ENCODE measurements at regions not wholly inside any gene's neighbourhood (a gene's known extent, or its start where the extent isn't known, plus 50 kb on each side); places are given as distances from the start of the nearest gene placed in this dataset.

DNA sequence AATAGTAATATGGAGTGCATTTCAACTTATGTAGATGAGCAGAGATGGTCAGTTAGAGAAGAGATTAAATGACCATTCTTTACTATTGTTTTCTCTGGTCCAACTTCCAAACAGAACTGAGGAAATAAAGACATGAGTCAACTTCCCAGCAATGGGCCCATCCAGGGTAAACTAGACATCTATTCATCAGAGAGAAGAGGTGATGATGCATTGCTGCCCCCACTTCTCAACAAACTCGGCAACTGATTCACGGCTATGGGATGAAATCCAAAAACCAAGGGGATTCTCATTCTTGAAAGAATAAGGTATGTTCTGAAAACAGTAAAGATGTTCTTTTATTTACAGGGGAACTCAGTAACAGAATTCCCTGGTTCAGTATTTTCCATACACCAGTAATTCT, 190.7 kb downstream of the RDH14 start:
- Histone ChIP-seq H3K27ac (no peak overlapping the region), H3K9me3 (no peaks in the 10 kb centered on the region), H3K36me3 (no peaks in the 10 kb centered on the region), H3K27me3 (no peaks in the 10 kb centered on the region), H3K4me3 (no peak overlapping the region), H3K4me1 (no peaks in the 10 kb centered on the region)
- TF ChIP-seq, protein P1, sequence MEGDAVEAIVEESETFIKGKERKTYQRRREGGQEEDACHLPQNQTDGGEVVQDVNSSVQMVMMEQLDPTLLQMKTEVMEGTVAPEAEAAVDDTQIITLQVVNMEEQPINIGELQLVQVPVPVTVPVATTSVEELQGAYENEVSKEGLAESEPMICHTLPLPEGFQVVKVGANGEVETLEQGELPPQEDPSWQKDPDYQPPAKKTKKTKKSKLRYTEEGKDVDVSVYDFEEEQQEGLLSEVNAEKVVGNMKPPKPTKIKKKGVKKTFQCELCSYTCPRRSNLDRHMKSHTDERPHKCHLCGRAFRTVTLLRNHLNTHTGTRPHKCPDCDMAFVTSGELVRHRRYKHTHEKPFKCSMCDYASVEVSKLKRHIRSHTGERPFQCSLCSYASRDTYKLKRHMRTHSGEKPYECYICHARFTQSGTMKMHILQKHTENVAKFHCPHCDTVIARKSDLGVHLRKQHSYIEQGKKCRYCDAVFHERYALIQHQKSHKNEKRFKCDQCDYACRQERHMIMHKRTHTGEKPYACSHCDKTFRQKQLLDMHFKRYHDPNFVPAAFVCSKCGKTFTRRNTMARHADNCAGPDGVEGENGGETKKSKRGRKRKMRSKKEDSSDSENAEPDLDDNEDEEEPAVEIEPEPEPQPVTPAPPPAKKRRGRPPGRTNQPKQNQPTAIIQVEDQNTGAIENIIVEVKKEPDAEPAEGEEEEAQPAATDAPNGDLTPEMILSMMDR (IDR thresholded peaks at IDR 0.05), result no peak
- no peak for TF ChIP-seq POLR2A (IDR thresholded peaks at IDR 0.05)
- intact Hi-C loops (cut with DNase I; ENCODE audit: low total_unique reads), result no loop called here
- DNase-seq, result no peak

DNA sequence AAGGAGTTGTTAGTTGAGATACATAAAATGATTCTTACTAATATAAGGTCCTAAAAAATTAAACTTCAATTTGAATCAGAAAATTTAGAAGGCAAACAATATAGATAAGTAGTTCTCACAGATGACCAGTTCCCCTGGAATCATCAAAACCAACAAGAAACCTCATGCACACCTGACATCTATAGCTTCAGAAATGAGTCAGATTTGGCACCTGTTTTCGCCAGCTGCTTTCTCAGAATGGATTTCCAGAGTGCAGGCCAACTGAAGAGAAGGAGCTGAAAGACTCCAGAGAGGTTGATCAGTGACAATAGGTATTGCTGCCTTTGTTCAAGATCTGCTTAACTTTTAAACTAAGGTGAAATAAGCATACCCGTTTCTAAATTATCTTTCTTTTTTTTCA, 192.4 kb downstream of the RDH14 start:
- TF ChIP-seq, protein P1 (IDR thresholded peaks at IDR 0.05), result no peak
- TF ChIP-seq POLR2A (IDR thresholded peaks at IDR 0.05), result no peak
- Histone ChIP-seq H3K36me3 (no peaks in the 10 kb centered on the region), H3K27me3 (no peaks in the 10 kb centered on the region), H3K4me1 (no peaks in the 10 kb centered on the region), H3K27ac (no peak overlapping the region), H3K4me3 (no peak overlapping the region), H3K9me3 (no peaks in the 10 kb centered on the region)
- no peak for DNase-seq
- intact Hi-C loops (cut with DNase I; ENCODE audit: low total_unique reads), result no loop called here

DNA sequence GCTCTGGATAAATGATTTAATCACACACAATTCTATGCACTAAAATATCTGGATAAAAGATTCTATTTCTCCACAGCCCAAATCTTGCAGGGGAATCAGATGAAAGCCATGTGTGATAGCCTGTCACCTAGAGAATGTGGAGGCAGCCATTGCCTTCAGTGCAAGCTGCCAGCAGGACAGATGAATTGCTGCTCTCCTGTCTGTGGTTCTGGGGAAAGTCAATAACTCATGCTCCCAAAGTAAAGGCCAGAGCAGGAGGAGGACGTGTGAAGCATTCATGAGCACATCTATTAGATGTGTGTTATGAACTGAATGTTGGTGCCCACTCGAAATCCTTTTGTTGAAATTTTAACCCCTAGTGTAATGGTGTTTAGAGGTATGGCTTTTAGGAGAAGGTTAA, 195.1 kb downstream of the RDH14 start:
- TF ChIP-seq, protein P1 (IDR thresholded peaks at IDR 0.05), result no peak
- intact Hi-C loops (cut with DNase I; ENCODE audit: low total_unique reads), result no loop called here
- Histone ChIP-seq H3K27ac (no peak overlapping the region), H3K27me3 (no peaks in the 10 kb centered on the region), H3K4me3 (no peak overlapping the region), H3K9me3 (no peaks in the 10 kb centered on the region), H3K4me1 (no peaks in the 10 kb centered on the region), H3K36me3 (no peaks in the 10 kb centered on the region)
- no peak for DNase-seq

DNA sequence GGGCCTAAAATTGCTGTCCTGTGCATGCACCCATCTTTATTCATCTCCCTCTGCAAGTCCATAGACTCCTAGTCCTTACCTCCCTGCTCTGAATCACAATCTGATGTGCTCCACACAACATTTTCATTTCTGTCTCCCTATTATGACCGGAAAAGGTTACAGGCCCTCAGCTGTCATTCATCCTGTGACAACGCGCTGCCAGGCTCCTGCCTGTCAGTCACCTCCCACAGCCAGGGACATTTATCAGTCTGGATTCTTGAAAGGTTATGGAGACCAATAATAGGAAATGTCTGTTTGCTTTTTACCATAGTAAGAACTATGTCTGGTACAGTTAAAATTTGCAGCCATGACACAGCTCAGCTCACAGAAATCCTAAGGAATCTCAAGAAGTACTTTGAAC, 197.1 kb downstream of the RDH14 start:
- Histone ChIP-seq H3K9me3 (no peaks in the 10 kb centered on the region), H3K4me3 (no peak overlapping the region), H3K36me3 (no peaks in the 10 kb centered on the region), H3K4me1 (no peaks in the 10 kb centered on the region), H3K27me3 (no peaks in the 10 kb centered on the region), H3K27ac (no peak overlapping the region)
- intact Hi-C loops (cut with DNase I; ENCODE audit: low total_unique reads), result no loop called here
- DNase-seq, result no peak
- no peak for TF ChIP-seq POLR2A (IDR thresholded peaks at IDR 0.05)
- TF ChIP-seq, protein P1 (IDR thresholded peaks at IDR 0.05), result no peak

DNA sequence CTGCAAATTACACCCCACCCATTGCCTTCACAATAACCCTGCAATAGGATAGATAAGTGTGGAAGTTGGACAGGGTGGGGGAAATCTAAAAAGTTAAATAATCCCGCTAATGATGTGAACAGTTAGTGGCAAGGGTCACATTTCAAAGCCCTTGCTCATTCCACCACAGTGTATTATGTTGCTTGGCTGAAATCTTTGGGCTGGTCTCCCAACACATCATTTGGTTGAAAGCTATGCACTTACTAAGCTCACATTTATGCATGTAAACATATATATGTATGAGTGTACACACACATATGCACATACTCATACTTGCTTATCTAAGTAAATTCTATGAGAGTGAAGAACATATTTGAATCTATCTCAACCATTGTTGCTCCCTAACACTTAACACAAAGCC, 197.8 kb downstream of the RDH14 start:
- TF ChIP-seq POLR2A (IDR thresholded peaks at IDR 0.05), result no peak
- TF ChIP-seq, protein P1 (IDR thresholded peaks at IDR 0.05), result no peak
- Histone ChIP-seq H3K36me3 (no peaks in the 10 kb centered on the region), H3K27ac (no peak overlapping the region), H3K4me1 (no peaks in the 10 kb centered on the region), H3K9me3 (no peaks in the 10 kb centered on the region), H3K27me3 (no peaks in the 10 kb centered on the region), H3K4me3 (no peak overlapping the region)
- DNase-seq, result no peak
- intact Hi-C loops (cut with DNase I; ENCODE audit: low total_unique reads), result no loop called here
